ENCODE measurements at regions not wholly inside any gene's neighbourhood (a gene's known extent, or its start where the extent isn't known, plus 50 kb on each side); places are given as distances from the start of the nearest gene placed in this dataset.
"Not testable (repeated sequence)": the region's sequence is repeated elsewhere in the genome, so short reads cannot be mapped to it uniquely, and the experiment has no call there.

GRCh38 chr4:71206763-71207162 lies 132.1 kb upstream of the SLC4A4 start:
- DNase-seq = no peak
- Mint-ChIP-seq H3K27me3 (no peaks in the 10 kb centered on the region), H3K4me1 (no peaks in the 10 kb centered on the region), H3K27ac (no peak overlapping the region), H3K9me3 (no peaks in the 10 kb centered on the region), H3K4me3 (no peak overlapping the region), H3K36me3 (no peaks in the 10 kb centered on the region)
- ATAC-seq (replicated peaks) = no peak

GRCh38 chr4:71209161-71209560 lies 129.7 kb upstream of the SLC4A4 start:
- Mint-ChIP-seq H3K27ac (no peak overlapping the region), H3K4me1 (no peaks in the 10 kb centered on the region), H3K9me3 (peaks cover 1 to 8% of the 10 kb centered on the region in 2 donors), H3K27me3 (no peaks in the 10 kb centered on the region), H3K36me3 (no peaks in the 10 kb centered on the region), H3K4me3 (no peak overlapping the region)
- no peak for DNase-seq
- ATAC-seq (replicated peaks) = no peak

- H3K9me3 Mint-ChIP-seq = peaks cover 1 to 8% of the 10 kb centered on the region in 2 donors
Measured at GRCh38 chr4:71210823-71211222, 128.0 kb upstream of the SLC4A4 start.

GRCh38 chr4:71211748-71212147 lies 127.1 kb upstream of the SLC4A4 start:
- H3K27ac Mint-ChIP-seq = no peak overlapping the region
- DNase-seq (no peak), ATAC-seq (replicated peaks) (no peak)
- H3K4me3 Mint-ChIP-seq = no peak overlapping the region
- no peaks in the 10 kb centered on the region for H3K27me3 Mint-ChIP-seq
- peaks cover 1 to 8% of the 10 kb centered on the region in 2 donors for H3K9me3 Mint-ChIP-seq
- no peaks in the 10 kb centered on the region for H3K4me1 Mint-ChIP-seq
- no peaks in the 10 kb centered on the region for H3K36me3 Mint-ChIP-seq

More at GRCh38 chr4:71210823-71211222, 128.0 kb upstream of the SLC4A4 start:
- H3K27ac Mint-ChIP-seq = no peak overlapping the region
- H3K27me3 Mint-ChIP-seq = no peaks in the 10 kb centered on the region
- DNase-seq (no peak), ATAC-seq (replicated peaks) (no peak)
- H3K4me1 Mint-ChIP-seq = no peaks in the 10 kb centered on the region
- no peak overlapping the region for H3K4me3 Mint-ChIP-seq
- H3K36me3 Mint-ChIP-seq = no peaks in the 10 kb centered on the region

GRCh38 chr4:71212216-71212615 lies 126.6 kb upstream of the SLC4A4 start:
- DNase-seq = no peak
- Mint-ChIP-seq H3K27ac (no peak overlapping the region), H3K27me3 (no peaks in the 10 kb centered on the region), H3K9me3 (peaks cover 1 to 8% of the 10 kb centered on the region in 2 donors), H3K36me3 (no peaks in the 10 kb centered on the region), H3K4me1 (no peaks in the 10 kb centered on the region), H3K4me3 (no peak overlapping the region)
- no peak for ATAC-seq (replicated peaks)

- no peak for ATAC-seq (replicated peaks)
- no peak overlapping the region for H3K4me3 Mint-ChIP-seq
- H3K36me3 Mint-ChIP-seq = no peaks in the 10 kb centered on the region
- H3K27me3 Mint-ChIP-seq = no peaks in the 10 kb centered on the region
- no peak for DNase-seq
- H3K4me1 Mint-ChIP-seq = no peaks in the 10 kb centered on the region
- peaks cover 1 to 8% of the 10 kb centered on the region in 2 donors for H3K9me3 Mint-ChIP-seq
- H3K27ac Mint-ChIP-seq = no peak overlapping the region
Measured at GRCh38 chr4:71214578-71214977, 124.2 kb upstream of the SLC4A4 start.

GRCh38 chr4:71216316-71216959 lies 122.4 kb upstream of the SLC4A4 start:
- H3K9me3 Mint-ChIP-seq = peaks cover 1 to 8% of the 10 kb centered on the region in 2 donors
- no peak for DNase-seq
- ATAC-seq (replicated peaks) = no peak
- no peaks in the 10 kb centered on the region for H3K4me1 Mint-ChIP-seq
- H3K36me3 Mint-ChIP-seq = no peaks in the 10 kb centered on the region
- H3K27ac Mint-ChIP-seq = no peak overlapping the region
- no peaks in the 10 kb centered on the region for H3K27me3 Mint-ChIP-seq
- no peak overlapping the region for H3K4me3 Mint-ChIP-seq

GRCh38 chr4:71217688-71218087 lies 121.1 kb upstream of the SLC4A4 start:
- Mint-ChIP-seq H3K9me3 (peaks cover 3 to 8% of the 10 kb centered on the region in 2 donors), H3K27me3 (no peaks in the 10 kb centered on the region), H3K4me3 (no peak overlapping the region), H3K36me3 (no peaks in the 10 kb centered on the region), H3K4me1 (no peaks in the 10 kb centered on the region), H3K27ac (no peak overlapping the region)
- DNase-seq (no peak), ATAC-seq (replicated peaks) (no peak)

GRCh38 chr4:71220848-71221247 lies 118.0 kb upstream of the SLC4A4 start:
- not testable (repeated sequence) for H3K36me3 Mint-ChIP-seq; H3K27me3 Mint-ChIP-seq; H3K4me1 Mint-ChIP-seq; H3K9me3 Mint-ChIP-seq; DNase-seq; H3K4me3 Mint-ChIP-seq; ATAC-seq (replicated peaks); H3K27ac Mint-ChIP-seq

- H3K9me3 Mint-ChIP-seq = peaks cover 0 to 2% of the 10 kb centered on the region in 2 donors
- H3K36me3 Mint-ChIP-seq = no peaks in the 10 kb centered on the region
- no peak overlapping the region for H3K27ac Mint-ChIP-seq
- no peaks in the 10 kb centered on the region for H3K4me1 Mint-ChIP-seq
- DNase-seq (no peak), ATAC-seq (replicated peaks) (no peak)
- H3K4me3 Mint-ChIP-seq = no peak overlapping the region
- H3K27me3 Mint-ChIP-seq = peaks cover 0 to 4% of the 10 kb centered on the region in 2 donors
Measured at GRCh38 chr4:71221510-71222466, 117.0 kb upstream of the SLC4A4 start.

GRCh38 chr4:71222661-71223060 lies 116.2 kb upstream of the SLC4A4 start:
- DNase-seq (no peak), ATAC-seq (replicated peaks) (no peak)
- H3K27ac Mint-ChIP-seq = no peak overlapping the region
- H3K4me3 Mint-ChIP-seq = no peak overlapping the region
- H3K36me3 Mint-ChIP-seq = no peaks in the 10 kb centered on the region
- peaks cover 0 to 4% of the 10 kb centered on the region in 2 donors for H3K27me3 Mint-ChIP-seq
- peaks cover 0 to 2% of the 10 kb centered on the region in 2 donors for H3K9me3 Mint-ChIP-seq
- no peaks in the 10 kb centered on the region for H3K4me1 Mint-ChIP-seq

GRCh38 chr4:71229477-71230270 lies 109.1 kb upstream of the SLC4A4 start:
- H3K4me3 Mint-ChIP-seq = no peak overlapping the region
- ATAC-seq (replicated peaks) = no peak
- H3K36me3 Mint-ChIP-seq = no peaks in the 10 kb centered on the region
- no peaks in the 10 kb centered on the region for H3K4me1 Mint-ChIP-seq
- DNase-seq = no peak
- peaks cover 0 to 6% of the 10 kb centered on the region in 2 donors for H3K27me3 Mint-ChIP-seq
- no peaks in the 10 kb centered on the region for H3K9me3 Mint-ChIP-seq
- no peak overlapping the region for H3K27ac Mint-ChIP-seq

GRCh38 chr4:71230271-71231128 lies 108.3 kb upstream of the SLC4A4 start:
- no peak for ATAC-seq (replicated peaks)
- no peak for DNase-seq
- Mint-ChIP-seq H3K27me3 (peaks cover 0 to 7% of the 10 kb centered on the region in 2 donors), H3K36me3 (no peaks in the 10 kb centered on the region), H3K4me1 (no peaks in the 10 kb centered on the region), H3K9me3 (no peaks in the 10 kb centered on the region), H3K27ac (no peak overlapping the region), H3K4me3 (no peak overlapping the region)
